ENCODE measurements at regions not wholly inside any gene's neighbourhood (a gene's known extent, or its start where the extent isn't known, plus 50 kb on each side); places are given as distances from the start of the nearest gene placed in this dataset.

- H3K4me2 ChIP-seq (ENCODE audit: insufficient read depth, insufficient read length, low read length) = no peak overlapping the region
Measured at GRCh38 chr1:239155466-239156091, 230.8 kb upstream of the CHRM3 start.

More at GRCh38 chr1:239155466-239156091, 230.8 kb upstream of the CHRM3 start:
- no peak overlapping the region for H3K9ac ChIP-seq (ENCODE audit: extremely low read depth, insufficient read length, low read length)
- H3K23ac ChIP-seq (ENCODE audit: insufficient read length, low read depth, low read length) = no peak overlapping the region
- H3K9me3 ChIP-seq (ENCODE audit: control insufficient read depth, low read depth, low read length) = no peaks in the 10 kb centered on the region
- no peaks in the 10 kb centered on the region for H3K4me1 ChIP-seq (ENCODE audit: insufficient read depth, low read length)
- Mint-ChIP-seq H3K27me3 (ENCODE audit: low read depth) (no peaks in the 10 kb centered on the region; the same call in 1 of the 2 replicates), H3K4me1 (peaks cover 2% of the 10 kb centered on the region in 2 experiments; a peak in 2 of 4 replicates), H3K9me3 (no peaks in the 10 kb centered on the region; a peak in 1 of 5 replicates), H3K4me3 (no peak overlapping the region), H3K36me3 (ENCODE audit: insufficient read depth in 1 of 3, low read depth in 3 of 3) (no peaks in the 10 kb centered on the region; a peak in 1 of 7 replicates), H3K27ac (no peak overlapping the region)
- no peak overlapping the region for H2AFZ ChIP-seq (ENCODE audit: low read length)
- no peak overlapping the region for H2BK15ac ChIP-seq (ENCODE audit: low read depth, low read length)
- no peak overlapping the region for H2BK120ac ChIP-seq (ENCODE audit: low read depth, low read length, poor library complexity, severe bottlenecking)
- H2BK12ac ChIP-seq (ENCODE audit: insufficient read length, low read depth, low read length) = no peak overlapping the region
- no peaks in the 10 kb centered on the region for H4K20me1 ChIP-seq (ENCODE audit: control insufficient read depth, insufficient read depth, insufficient read length)
- H2BK5ac ChIP-seq (ENCODE audit: insufficient read length, low read length) = no peak overlapping the region
- H3K4ac ChIP-seq (ENCODE audit: low read depth, low read length) = no peak overlapping the region
- H4K91ac ChIP-seq (ENCODE audit: insufficient read length, low read depth, low read length) = no peak overlapping the region
- no peak overlapping the region for H2BK20ac ChIP-seq (ENCODE audit: low read depth, low read length, poor library complexity, severe bottlenecking)
- no peak overlapping the region for H3K18ac ChIP-seq (ENCODE audit: insufficient read length, low read depth, low read length)
- H4K8ac ChIP-seq (replicated peaks; ENCODE audit: insufficient read length, low read depth, low read length) = no peak overlapping the region
- H3K27me3 ChIP-seq (ENCODE audit: insufficient read depth, low read length) = no peaks in the 10 kb centered on the region
- TF ChIP-seq CTCF (conservative IDR thresholded peaks at IDR 0.05) = no peak
- no peak overlapping the region for H3K56ac ChIP-seq (ENCODE audit: insufficient read length, low read depth, low read length)
- DNase-seq = no peak
- no CpG with 5 or more reads among the region's 3 CpGs for WGBS (ENCODE audit: extremely low coverage, insufficient read length, low lambda C conversion rate)
- no peaks in the 10 kb centered on the region for H3K79me1 ChIP-seq (ENCODE audit: insufficient read depth, low read depth, low read length, poor library complexity, severe bottlenecking)
- no peak overlapping the region for H3K14ac ChIP-seq (ENCODE audit: insufficient read depth, low read length)
- H3K79me2 ChIP-seq (ENCODE audit: insufficient read depth, low read length) = no peaks in the 10 kb centered on the region
- H3K23me2 ChIP-seq (ENCODE audit: insufficient read length, low read depth, low read length, poor library complexity, severe bottlenecking) = no peaks in the 10 kb centered on the region
- no peak overlapping the region for H2AK5ac ChIP-seq (ENCODE audit: insufficient read length, low read length)
- no peak overlapping the region for H4K5ac ChIP-seq (ENCODE audit: insufficient read length, low read depth, low read length)
- no peak overlapping the region for H3K27ac ChIP-seq (ENCODE audit: insufficient read length, low read depth, low read length)
- H3T11ph ChIP-seq (ENCODE audit: low read length) = no peak overlapping the region
